ENCODE measurements at regions not wholly inside any gene's neighbourhood (a gene's known extent, or its start where the extent isn't known, plus 50 kb on each side); places are given as distances from the start of the nearest gene placed in this dataset.

- no peak overlapping the region for H3K4me3 ChIP-seq (ENCODE audit: low read depth, low read length)
- DNase-seq (ENCODE audit: low read depth), result no peak
- no peak for TF ChIP-seq CTCF (conservative IDR thresholded peaks at IDR 0.05; ENCODE audit: low read depth, low read length)
Observed at GRCh38 chr2:241957276-241957675, 87.7 kb downstream of the RTP5 start.

GRCh38 chr2:241958818-241959545 lies 89.5 kb downstream of the RTP5 start:
- TF ChIP-seq CTCF (conservative IDR thresholded peaks at IDR 0.05; ENCODE audit: low read depth, low read length), result no peak
- no peak for DNase-seq (ENCODE audit: low read depth)
- H3K4me3 ChIP-seq (ENCODE audit: low read depth, low read length), result no peak overlapping the region

GRCh38 chr2:241959751-241960269 lies 90.3 kb downstream of the RTP5 start:
- no peak for TF ChIP-seq CTCF (conservative IDR thresholded peaks at IDR 0.05; ENCODE audit: low read depth, low read length)
- H3K4me3 ChIP-seq (ENCODE audit: low read depth, low read length), result no peak overlapping the region
- DNase-seq (ENCODE audit: low read depth), result no peak

GRCh38 chr2:241961454-241961853 lies 91.9 kb downstream of the RTP5 start:
- TF ChIP-seq CTCF (conservative IDR thresholded peaks at IDR 0.05; ENCODE audit: low read depth, low read length), result no peak
- H3K4me3 ChIP-seq (ENCODE audit: low read depth, low read length), result no peak overlapping the region
- no peak for DNase-seq (ENCODE audit: low read depth)

- H3K4me3 ChIP-seq (ENCODE audit: low read depth, low read length), result no peak overlapping the region
- no peak for TF ChIP-seq CTCF (conservative IDR thresholded peaks at IDR 0.05; ENCODE audit: low read depth, low read length)
Observed at GRCh38 chr2:241964133-241964532, 94.6 kb downstream of the RTP5 start.

GRCh38 chr2:241965931-241966412 lies 96.4 kb downstream of the RTP5 start:
- TF ChIP-seq CTCF (conservative IDR thresholded peaks at IDR 0.05; ENCODE audit: low read depth, low read length), result no peak
- H3K4me3 ChIP-seq (ENCODE audit: low read depth, low read length), result no peak overlapping the region
- peak; percentile 99 for DNase-seq (ENCODE audit: low read depth)

More at GRCh38 chr2:241964133-241964532, 94.6 kb downstream of the RTP5 start:
- DNase-seq (ENCODE audit: low read depth), result no peak

Measured in choroid plexus epithelial cell (primary cell).